H1 (cell line): ENCODE measurements at regions not wholly inside any gene's neighbourhood (a gene's known extent, or its start where the extent isn't known, plus 50 kb on each side); places are given as distances from the start of the nearest gene placed in this dataset.

Source experiments
- BCL11A ChIP-seq, 2 experiments: IDR thresholded peaks; one replicate each; pipeline ENCODE4 v1.6.1; 2011; ENCODE audit warnings: low read depth in 2 of 2, low read length in 2 of 2, mild to moderate bottlenecking in 2 of 2
- CBX8 ChIP-seq: fragments of 300-800, 300-1000 bp; sonication (generic); IDR thresholded peaks from 2 replicates; pipeline ENCODE4 v1.7.1; 2016; ENCODE audit warnings: low read depth, low read length, borderline replicate concordance
- CTCF ChIP-seq, 3 experiments: IDR thresholded peaks; 1 replicate in 2 of 3; 2 replicates in 1 of 3; pipeline versions ENCODE4 v1.5.1 to v1.6.1; 2011; ENCODE audit warnings: low read length in 3 of 3, mild to moderate bottlenecking in 3 of 3, inconsistent platforms in 2 of 3, low read depth in 1 of 3, moderate library complexity in 1 of 3; ENCODE audit not compliant: insufficient read depth in 1 of 3; ENCODE audit errors: control extremely low read depth in 1 of 3
- EGR1 ChIP-seq: IDR thresholded peaks from 2 replicates; pipeline ENCODE4 v1.6.1; 2011; ENCODE audit warnings: low read depth, low read length, borderline replicate concordance
- JUN ChIP-seq: IDR thresholded peaks from 2 replicates; pipeline ENCODE4 v1.6.1; 2011; ENCODE audit warnings: low read depth, mild to moderate bottlenecking, improper control_type of control experiment, low read length
- KDM1A ChIP-seq: fragments of 200-600, 300-600 bp; sonication (generic); IDR thresholded peaks from 2 replicates; pipeline ENCODE4 v1.7.1; 2016; ENCODE audit warnings: mild to moderate bottlenecking, low read length, borderline replicate concordance
- MAFK ChIP-seq: IDR thresholded peaks from 2 replicates; pipeline ENCODE4 v1.6.1; 2012; ENCODE audit warnings: low read depth, mild to moderate bottlenecking, improper control_type of control experiment, low read length
- RXRA ChIP-seq: IDR thresholded peaks from 2 replicates; pipeline ENCODE4 v1.6.1; 2011; ENCODE audit warnings: low read depth, mild to moderate bottlenecking, low read length, moderate library complexity; ENCODE audit not compliant: insufficient read depth
- SP1 ChIP-seq: IDR thresholded peaks from 2 replicates; pipeline ENCODE4 v1.6.1; 2011; ENCODE audit warnings: low read depth, low read length
- TAF1 ChIP-seq: IDR thresholded peaks from 2 replicates; pipeline ENCODE4 v1.6.1; 2011; ENCODE audit warnings: mild to moderate bottlenecking, low read depth, low read length
- USF2 ChIP-seq: IDR thresholded peaks from 2 replicates; pipeline ENCODE4 v1.6.1; 2011; ENCODE audit warnings: low read length, improper control_type of control experiment
- YY1 ChIP-seq: IDR thresholded peaks from 2 replicates; pipeline ENCODE4 v1.6.1; 2011; ENCODE audit warnings: low read depth, mild to moderate bottlenecking, low read length

- TF ChIP-seq JUN, result no peak
- TF ChIP-seq CTCF (IDR thresholded peaks at IDR 0.05; ENCODE audit: control extremely low read depth in 1 of 3, insufficient read depth in 1 of 3, low read depth in 1 of 3, low read length in 3 of 3), result no peak
- TF ChIP-seq MAFK, result no peak
- no peak for TF ChIP-seq KDM1A
- no peak for TF ChIP-seq BCL11A (IDR thresholded peaks at IDR 0.05; ENCODE audit: low read depth in 2 of 2, low read length in 2 of 2)
- no peak for TF ChIP-seq EGR1
- TF ChIP-seq YY1, result no peak
- no peak for TF ChIP-seq CBX8
- no peak for TF ChIP-seq RXRA
- TF ChIP-seq TAF1, result no peak
- no peak for TF ChIP-seq SP1
- no peak for TF ChIP-seq USF2
Observed at GRCh38 chr4:112905728-112906127, 143.7 kb upstream of the ANK2 start.
